ENCODE measurements at regions not wholly inside any gene's neighbourhood (a gene's known extent, or its start where the extent isn't known, plus 50 kb on each side); places are given as distances from the start of the nearest gene placed in this dataset.

DNA sequence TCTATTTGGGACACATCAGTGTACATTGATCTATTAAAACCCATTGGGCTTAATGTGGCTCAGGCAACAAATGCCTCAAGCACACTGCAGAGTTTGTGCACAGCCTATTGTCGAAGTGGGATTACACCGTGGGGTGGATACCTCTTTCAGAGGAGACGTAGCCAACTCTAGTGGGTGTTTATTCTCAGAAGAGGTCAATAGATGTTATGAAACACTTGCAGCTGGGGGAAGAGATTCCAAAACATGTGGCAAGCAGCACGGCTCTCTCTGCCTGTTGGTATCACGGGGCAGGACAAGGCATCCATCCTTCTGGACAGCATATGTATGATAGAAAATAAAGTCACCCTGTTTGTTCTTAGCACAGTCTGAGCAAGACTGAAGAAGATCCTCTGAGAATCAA lies 121.4 kb upstream of the COPS8 start:
- no peak for DNase-seq

- DNase-seq: no peak
Measured at GRCh38 chr2:236965021-236965840, 120.5 kb upstream of the COPS8 start.

- DNase-seq: no peak
Measured at GRCh38 chr2:236965841-236966096, 119.9 kb upstream of the COPS8 start.

GRCh38 chr2:236967499-236967783 lies 118.2 kb upstream of the COPS8 start:
- DNase-seq: no peak

DNA sequence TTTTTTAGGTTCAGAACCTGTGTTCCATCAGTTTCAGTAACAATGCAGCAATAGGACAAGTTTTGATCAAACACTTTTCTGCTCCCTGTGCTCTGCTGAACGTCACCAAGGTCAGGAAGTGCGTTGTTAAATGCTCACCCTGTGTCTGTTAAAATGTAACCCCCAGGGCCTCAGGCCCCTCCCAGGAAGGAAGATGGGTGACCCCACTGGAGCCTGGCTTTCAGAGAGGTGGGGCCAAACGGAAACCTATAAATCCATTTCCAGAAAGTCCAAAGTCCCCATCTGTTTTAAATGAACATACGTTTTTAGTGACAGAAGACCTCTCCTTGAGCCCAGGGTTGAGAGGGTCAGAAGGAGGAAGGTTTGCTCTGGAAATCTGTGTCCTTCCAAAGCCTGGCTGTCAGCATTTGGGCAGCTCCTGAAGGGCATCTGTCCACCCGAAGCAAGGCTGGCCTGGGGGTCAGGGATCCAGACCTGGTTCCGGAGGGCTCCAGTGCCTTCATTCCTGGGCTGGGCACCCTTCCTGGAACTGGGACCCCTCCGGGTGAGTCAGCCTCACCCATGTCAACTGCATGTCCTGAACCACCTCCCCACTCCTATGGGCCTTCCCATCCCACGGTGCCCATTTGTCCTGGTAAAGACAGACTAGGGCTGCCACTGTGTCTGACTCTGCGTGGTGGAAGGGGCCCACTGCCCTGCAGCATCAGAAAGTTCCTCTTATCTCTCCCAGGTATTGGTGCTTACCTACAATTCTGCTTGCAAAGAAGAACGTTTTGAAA lies 117.4 kb upstream of the COPS8 start:
- DNase-seq: no peak

- no peak for DNase-seq
Measured at GRCh38 chr2:236968880-236969534, 116.7 kb upstream of the COPS8 start.

GRCh38 chr2:236969767-236970655 lies 115.7 kb upstream of the COPS8 start:
- DNase-seq: no peak

GRCh38 chr2:236970656-236971010 lies 115.1 kb upstream of the COPS8 start:
- DNase-seq: no peak

DNA sequence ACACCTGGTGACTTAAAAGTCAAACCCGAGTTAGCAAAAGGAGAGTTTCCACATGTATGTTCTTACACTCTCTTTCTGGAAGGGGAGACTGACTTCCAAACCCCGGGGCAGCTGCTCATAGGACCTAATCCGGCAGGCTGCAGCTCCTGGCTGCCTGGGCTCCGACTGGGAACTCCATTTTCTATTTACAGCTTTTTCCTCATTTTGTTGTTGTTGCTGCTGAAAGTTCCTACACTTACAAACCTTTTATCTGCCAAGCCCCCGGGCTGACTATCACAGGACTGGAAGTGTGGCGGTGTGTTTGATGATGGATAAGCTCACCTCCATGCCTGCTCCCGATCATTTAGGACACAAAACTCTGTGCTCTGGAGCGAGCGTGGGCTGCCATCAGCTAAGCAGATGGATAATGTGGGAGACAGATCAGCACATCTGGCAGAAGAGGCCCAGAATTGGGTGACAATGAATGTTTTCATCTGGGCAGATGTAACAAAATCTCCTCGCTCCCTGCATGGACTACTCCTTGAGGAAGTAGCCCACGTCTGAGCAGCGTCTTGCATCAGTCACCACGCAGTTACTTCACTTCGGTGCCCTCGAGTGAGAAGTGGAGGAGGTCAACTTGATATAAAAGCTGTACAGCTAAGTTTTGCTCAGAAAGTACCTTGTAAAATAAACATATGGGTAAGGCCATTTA lies 114.4 kb upstream of the COPS8 start:
- no peak for DNase-seq

DNA sequence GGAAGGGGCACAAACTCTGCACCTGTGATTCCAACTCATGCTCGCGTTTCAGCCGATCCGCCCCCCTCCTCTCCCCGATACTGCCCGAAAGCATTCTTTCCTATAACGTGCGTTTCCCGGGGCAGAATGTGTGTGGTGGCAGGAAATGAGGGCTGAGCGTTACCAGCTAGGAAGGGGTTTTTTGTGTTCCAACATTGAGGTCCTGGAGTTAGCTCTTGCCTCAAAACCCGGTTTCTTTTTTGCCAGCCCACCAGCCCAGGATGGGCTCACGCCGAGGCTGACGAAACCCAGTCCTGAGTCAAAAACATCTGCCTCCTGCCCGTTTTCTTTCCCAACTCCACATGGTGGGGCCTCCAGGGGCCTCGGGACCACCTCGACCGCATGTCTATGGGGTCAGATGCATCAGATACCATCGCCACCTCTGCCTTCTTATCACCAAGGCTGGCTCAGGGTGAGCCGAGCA lies 113.7 kb upstream of the COPS8 start:
- no peak for DNase-seq

- no peak for DNase-seq
Measured at GRCh38 chr2:236972491-236973342, 113.0 kb upstream of the COPS8 start.

DNA sequence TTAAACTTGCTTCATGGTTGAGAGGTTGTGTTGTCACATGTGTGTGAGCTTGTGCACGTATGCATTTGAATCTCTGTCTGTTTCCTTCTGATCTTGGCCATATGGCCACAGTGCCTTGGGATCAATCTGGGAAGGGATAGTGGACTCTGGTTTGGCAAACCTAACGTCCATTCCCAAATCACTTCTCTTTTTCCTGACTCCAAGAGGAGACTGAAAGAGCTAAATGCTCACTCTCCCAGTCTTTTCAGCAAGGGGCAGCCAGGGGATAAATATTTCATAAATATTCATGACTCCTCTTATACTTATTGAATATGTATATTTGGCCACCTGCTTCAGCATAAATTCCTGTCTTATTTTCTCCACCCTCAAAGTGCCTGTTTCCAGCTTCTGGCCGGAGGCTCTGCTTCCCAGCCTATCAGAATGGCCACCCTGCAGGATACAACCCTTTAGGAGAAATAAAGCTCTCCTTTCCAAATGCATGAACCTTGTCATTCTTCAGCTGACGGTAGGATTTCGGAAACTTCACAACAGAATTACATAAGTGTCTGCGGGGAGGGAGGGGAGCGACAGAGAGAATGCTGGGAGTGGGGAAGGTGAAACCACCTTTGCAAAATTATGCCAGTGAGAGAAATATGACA lies 112.2 kb upstream of the COPS8 start:
- DNase-seq: no peak

DNA sequence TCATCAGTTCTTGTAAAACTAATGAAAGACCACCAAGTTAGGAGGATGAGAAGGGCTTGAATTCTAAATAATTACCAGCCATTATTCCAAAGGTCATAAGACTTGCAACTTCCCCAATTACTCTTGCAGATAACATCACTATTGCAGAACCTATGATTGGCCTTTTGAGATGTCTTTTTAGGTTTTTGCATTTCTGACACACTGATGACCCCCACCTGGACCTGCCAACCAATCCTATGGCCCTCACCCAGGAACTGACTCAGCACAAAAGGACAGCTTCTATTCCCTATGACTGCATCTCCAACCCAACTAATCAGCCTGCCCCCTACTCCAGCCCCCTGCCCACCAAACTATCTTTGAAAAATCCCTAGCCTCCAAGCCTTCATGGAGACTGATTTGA lies 111.5 kb upstream of the COPS8 start:
- no peak for DNase-seq

GRCh38 chr2:236974752-236975151 lies 110.9 kb upstream of the COPS8 start:
- DNase-seq: no peak

GRCh38 chr2:236975766-236976165 lies 109.9 kb upstream of the COPS8 start:
- no peak for DNase-seq

DNA sequence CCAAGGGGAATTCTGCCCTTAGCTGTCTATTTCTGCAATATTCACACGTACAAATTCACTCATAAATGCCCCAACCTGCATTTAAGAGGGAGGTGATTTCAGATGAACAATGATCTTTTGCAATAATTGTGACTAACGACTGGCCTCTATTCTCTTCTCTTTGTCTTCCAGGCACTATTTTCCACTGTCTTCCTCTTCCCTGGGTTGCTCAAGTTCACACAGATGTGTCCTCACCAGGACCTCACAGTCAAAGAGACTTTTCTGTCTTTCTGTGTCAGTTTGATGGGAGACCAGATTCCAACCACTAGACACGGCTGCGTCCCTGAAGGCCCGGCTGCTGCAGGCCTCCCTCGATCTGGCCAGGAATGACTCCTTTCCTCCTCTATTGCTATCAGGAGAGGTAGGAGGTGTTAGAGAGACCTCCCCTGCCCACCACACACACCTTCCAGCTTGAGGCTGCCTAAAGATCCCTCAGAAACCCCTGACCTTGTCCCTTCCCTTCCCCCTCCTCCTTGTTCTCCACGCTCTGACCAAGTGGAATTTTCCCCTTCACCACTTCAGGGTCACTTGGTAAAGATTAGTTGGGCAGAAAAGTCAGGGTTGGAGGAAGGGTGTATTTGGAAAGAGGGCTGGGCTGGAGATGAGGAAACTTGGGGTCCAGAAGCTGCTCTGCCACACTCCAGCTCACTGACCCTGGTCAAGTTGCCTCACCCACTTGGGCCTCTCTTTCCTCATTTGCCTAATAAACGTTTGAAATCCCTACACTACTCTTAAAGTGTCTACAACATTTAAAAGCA lies 109.2 kb upstream of the COPS8 start:
- DNase-seq: no peak

- DNase-seq: no peak
Measured at GRCh38 chr2:236977063-236977851, 108.4 kb upstream of the COPS8 start.

DNA sequence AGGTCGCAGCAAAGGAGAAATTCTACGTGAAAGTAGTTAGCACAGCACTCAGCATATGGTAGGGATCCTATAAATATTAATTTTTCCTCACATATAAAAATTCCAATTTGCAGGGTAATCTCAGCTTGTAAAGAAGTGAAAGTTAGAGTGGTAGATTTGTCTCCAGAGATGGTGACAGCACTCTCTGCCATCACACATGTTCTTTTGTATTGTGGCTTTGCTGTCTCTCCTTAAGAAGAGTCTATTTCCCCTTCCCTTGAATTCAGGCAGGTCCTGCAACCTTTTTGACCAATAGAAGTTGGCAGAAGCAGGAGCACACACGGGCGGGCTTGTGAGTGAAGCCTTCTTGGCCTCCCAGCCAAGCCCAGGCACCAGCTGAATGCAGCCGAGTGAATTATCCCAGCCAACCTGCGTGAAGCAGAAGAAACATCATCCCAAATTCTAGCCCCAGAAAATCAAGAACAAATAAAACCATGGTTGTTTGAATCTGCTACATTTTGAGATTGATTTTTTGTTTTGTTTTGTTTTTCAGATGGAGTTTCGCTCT lies 107.8 kb upstream of the COPS8 start:
- DNase-seq: no peak

GRCh38 chr2:236979664-236980063 lies 106.0 kb upstream of the COPS8 start:
- DNase-seq: no peak
